GM21447 (cell line): ENCODE measurements at regions not wholly inside any gene's neighbourhood (a gene's known extent, or its start where the extent isn't known, plus 50 kb on each side); places are given as distances from the start of the nearest gene placed in this dataset.
A peak's percentile ranks its signal among the peaks of the same experiment; 100 is the strongest.
"Not testable (repeated sequence)": the region's sequence is repeated elsewhere in the genome, so short reads cannot be mapped to it uniquely, and the experiment has no call there.

Experiments
- ATAC-seq: cut with Tn5 transposase; IDR thresholded peaks from one replicate; pipeline ENCODE4 v1.9.1; 2021; ENCODE audit not compliant: unreplicated experiment

DNA sequence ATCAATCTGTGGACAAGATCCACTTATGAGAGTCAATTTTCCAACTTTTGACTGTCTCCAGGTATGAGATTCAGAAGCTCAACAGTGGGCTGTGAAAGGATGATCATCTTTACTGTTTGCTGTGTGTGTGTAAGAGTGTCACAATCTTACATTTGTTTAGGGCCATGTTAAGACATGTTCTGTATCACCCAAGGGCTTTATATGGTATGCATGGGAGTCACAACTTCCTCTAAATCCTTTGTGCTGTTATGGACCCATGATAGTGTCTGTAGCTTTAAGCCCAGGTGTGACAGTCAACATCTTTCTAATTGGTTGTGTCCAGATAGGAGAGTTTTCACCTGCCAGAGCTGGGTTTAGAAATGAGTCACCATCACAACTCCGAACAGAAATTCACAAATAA lies 70.2 kb downstream of the ZNF726 start:
- ATAC-seq, result not testable (repeated sequence)

DNA sequence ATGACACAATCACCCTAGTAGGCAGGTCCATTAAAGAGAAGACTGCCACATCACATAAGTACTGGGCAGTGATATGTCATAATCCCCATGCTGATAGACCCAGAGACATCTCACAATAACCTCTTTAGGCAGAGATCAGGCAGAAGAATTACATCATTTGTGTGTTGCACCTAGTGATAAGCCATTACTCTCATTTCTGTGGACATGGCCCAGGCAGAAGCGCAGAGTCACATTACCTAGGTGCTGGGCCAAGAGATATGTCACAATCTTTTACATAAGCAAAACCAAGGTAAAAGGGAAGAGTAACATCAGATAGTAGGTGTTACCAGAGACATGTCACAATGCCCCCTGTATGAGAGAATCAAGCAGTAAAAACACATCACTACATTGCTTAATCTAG lies 71.9 kb downstream of the ZNF726 start:
- ATAC-seq, result no peak

DNA sequence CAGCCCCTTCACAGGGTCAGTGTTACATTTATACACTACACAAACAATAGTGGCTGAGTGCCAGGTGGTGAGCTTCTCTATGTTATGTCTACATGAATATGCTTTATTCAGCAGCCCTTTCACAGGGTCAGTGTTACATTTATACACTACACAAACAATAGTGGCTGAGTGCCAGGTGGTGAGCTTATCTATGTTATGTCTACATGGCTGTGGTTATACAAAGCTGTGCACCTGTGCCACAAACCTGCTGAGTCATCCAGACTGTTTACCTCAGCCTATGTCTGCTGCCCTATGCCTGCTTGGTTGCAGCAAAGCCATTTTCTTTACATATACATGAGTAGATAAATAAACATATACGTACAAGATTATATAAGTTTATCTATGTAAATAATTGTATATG lies 76.5 kb downstream of the ZNF726 start:
- no peak for ATAC-seq

DNA sequence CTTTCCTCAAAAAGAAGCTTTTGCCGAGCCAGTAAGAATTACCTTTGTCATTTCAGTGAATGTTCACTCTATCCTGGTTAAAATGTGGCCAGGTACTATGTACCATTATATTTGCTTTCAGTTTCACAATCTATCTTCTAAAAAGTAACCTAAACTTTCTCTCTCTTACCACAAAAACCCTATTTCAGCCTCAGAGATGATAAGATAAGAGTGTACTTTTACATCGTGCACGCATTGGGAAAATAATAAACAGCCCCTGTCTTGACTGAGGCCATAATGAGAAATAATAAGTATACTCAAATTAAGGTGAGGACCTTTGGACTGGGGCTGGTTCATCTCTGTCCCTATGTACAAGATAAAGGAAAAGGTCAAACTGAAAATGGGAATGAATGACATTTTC lies 77.7 kb downstream of the ZNF726 start:
- ATAC-seq, result no peak

DNA sequence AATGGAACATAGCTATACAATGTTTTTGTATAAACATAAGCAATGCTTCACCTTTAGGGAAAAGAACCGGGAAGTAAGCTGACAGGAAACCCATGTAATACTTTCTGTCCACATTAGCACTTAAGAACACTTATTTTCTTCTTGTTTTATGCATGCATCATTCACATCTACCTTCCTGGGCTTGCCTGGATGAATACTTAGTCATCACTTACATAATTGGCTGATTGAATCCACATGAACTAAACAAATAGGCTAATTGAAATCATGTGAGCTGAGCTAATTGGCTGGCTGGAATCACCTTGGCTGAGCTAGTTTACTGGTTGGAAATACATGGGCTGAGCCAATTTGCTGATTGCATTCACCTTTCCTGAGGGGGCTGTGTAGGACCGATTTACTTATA lies 78.8 kb downstream of the ZNF726 start:
- no peak for ATAC-seq

DNA sequence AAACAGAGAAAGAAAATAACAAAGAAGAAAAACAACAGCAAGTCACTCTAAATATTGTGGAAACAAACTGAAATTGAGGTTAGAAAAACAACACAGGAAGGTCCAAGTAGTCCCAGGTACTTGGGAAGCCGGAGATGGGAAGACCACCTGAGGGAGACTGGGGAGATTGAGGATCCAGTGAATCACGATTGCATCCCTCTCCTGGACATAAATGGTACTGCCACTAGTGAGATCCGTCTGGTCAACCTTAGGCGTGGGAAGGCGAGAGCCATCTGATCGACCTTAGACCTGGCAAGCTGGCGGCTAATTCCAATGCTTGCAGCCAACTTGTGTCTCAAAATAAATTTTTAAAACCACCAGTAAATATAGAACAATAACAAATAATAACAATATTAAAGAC lies 81.9 kb downstream of the ZNF726 start:
- ATAC-seq, result no peak

DNA sequence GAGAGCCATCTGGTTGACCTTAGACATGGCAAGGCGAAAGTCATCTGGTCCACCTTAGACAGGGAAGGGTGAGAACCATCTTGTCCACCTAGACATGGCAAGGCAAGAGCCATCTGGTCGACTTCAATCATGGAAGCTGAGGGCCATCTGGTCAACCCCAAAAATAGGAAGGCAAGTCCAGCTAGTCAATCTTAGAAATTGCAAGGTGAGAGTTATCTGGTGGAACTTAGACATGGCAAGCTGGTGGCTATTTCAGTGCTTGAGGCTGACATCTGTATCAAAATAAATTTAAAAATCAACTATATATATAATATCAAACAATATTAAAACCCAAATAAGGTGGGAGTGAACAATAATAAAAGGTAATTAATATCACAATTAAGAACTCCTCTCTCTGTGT lies 83.9 kb downstream of the ZNF726 start:
- no peak for ATAC-seq

DNA sequence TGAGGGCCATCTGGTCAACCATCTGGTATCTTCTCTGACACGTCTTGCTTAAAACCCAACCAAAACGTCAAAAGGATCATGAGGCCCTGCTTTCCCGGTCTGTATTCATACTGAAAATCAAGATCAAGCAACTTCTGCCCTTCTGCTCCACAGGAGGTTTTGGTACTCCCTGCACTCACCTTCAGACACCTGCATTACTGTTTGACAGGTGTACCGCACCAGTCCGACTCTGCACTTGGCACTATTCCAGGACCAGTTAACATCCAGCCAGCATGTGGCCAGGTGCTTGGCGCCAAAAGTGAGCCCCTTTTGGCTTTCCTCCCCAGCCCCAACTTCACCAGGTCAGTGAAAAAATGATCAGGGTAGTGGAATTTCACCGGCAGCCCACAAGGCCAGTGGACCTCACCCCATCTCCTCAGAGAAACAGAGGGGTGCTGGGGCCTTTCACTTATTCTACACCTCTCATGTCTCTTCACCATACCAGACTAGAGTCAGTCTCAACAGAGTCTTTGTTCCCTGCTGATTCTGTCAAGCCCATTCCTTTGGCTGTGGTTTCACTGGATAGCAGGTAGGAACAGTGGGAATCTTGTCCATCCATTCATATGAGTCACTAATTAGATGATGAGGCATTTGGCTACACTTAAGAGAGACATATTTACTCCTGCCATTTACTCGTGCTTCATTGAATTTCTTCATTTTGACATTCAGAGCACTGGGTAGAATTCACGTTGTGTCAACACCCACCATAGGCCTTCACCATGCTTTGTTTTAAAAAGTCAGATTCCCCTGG lies 85.3 kb downstream of the ZNF726 start:
- ATAC-seq, result no peak

DNA sequence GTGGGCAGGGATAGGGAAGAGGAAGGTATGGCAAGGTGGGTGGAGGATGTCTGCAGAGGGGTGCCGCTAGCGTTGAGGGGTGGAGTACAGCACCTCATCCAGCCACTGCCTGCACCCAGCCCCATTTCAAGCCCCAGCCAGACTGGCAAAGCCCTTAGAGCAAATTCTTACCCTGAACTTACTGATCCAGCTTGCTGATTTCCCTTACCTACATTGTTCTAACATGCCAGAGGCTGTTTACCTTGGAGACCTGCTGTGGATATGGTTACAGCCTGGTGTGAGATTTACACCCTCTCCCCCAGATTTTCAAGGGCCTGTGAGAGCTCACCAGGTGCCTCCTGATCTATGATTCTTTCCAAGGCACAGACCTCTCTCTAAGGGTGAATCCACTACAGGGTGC lies 86.0 kb downstream of the ZNF726 start:
- ATAC-seq, result no peak

DNA sequence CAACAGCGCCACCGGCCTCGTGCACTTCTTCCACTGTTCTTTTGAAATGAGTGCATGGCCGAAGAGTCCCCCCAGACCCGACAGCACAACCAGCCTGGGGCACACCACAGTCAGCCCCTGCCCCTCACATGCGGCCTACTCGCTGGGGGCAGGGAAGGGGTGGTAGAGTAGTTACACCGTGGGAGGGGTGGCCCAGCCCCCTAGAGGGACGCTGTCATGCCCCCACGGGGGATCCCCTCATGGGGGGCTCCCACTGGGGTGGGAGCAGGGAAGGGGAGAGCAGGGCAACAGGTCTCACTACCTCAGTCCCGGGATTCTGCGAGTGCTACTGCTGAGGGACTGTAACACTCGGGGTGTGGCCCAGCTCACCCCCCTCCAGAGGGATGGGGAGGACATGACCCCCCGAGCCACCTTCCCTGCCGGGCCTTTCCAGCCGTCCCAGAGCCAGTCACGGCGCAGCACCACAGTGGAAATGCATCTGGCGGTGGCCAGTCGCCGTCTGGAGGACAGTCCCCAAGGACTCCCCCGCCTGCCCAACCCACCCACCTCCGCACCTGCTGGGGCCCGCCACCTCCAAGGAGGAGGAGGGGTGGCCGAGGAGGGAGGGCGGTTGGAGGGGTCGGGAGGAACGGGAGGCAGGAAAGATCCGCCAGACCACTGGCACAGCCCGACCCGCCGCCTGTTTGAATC lies 84.6 kb upstream of the ZNF254 start:
- no peak for ATAC-seq

DNA sequence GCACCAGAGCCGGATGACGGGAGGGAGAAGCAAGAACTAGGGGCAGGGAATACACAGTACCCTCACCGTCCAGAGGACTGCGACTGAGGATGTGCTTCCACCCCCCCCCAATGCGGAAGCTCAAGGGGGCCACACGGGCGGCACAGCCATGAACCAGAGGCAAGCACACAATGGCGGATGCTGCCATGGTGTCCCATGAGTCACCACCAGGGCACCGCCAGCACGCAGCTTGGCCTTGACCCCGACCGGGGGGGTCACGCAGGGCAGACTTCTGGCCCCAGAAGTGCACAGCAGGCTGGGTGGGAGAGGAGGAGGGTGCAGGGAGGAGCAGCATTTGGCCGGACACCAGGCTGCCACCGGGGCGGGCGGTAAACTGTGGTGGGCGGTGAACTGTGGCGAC lies 83.5 kb upstream of the ZNF254 start:
- no peak for ATAC-seq

DNA sequence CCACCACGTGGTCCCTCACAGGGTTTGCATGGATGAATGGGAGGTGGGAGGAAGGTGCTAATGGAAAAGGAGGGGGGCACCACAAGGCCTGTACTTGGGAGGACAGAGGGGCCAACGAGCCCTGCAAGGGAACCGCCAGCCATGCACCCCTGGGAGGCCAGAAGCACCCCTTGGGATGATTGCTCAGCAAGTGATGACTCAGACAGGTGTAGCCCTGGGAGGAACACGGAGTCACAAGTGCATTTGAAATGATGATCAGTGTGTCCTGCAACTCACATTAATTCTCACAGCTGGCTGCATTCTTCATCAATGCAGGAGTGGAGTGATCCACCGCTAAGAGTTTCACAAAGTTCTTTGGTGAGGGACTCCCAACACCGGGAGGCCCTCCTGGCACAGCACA lies 82.8 kb upstream of the ZNF254 start:
- ATAC-seq, result no peak

DNA sequence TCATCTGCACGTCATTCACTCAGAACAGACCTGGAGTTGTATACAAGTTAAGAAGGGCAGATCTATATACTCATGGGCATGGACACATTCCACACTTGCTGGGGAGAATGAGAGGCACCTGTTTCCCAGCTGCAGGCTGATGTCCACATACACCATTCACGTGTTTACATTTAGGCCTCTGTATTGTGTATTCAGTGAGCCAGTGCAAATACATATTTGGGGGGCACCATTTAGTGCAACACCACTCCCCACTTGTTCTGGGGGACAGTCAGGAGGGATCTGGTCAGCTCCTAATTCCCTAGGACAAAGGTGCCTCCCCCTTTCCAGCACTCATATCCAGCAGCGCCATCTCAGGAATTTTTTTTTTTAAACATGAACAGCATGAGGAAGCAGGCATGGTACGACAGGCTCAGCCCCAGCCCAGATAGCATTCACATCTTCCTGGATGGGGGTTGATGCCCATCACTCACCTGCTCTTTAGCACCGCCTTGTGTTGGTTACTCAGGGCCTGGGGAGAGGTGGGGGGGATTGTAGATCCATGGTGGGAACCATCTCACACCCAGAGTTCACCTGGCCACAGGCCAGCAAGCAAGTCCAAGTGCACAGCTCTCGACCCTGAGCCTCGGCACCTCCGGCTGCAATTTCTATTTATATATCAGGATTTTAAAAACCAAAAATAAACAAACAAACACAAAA lies 56.9 kb upstream of the ZNF254 start:
- no peak for ATAC-seq

DNA sequence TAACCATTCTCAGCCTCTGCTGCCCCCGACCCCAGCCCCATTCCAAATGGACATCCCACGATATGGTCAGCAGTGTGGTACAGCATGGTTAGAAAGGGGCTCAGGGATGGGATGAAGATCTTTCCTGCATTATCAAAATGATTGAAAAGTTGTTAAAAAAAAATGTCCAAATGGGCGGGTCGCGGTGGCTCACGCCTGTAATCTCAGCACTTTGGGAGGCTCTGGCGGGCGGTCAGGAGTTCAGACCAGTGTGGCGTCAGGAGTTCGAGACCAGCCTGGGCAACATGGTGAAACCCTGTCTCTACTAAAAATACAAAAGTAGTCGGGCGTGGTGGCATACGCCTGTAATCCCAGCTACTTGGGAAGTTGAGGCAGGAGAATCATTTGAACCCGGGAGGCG lies 54.3 kb upstream of the ZNF254 start:
- ATAC-seq, result no peak

DNA sequence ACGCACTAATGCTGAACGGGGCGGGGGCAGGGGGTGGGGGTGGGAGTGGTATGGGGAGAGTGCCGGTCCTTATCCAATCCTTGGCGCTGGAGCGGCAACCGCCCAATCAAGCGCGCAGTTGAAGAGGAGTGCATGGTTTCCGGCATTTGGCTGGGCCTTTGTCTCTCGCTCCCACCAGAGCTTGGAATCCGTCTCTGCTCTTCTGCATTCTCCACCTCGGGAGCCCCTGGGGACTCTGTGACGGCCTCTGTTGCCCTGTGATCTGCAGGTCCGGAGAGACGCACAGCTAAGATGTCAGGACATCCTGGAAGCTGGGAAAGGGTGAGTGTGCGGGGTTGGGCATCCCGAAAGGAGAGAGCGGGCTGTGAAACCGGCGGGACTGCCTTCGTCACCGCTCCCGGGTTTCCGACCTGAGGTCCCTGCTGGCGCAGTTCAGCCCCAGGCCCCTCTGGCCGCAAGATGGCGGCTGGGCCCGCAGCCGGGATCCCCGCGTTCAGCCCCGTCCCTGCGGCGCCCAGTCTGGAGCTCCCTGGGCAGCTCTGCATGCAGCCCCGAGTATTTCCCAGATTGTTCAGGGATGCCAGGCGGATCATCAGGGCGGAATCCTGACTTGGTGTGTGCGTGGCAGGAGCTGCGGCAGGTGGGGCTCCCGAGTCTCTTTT lies 53.6 kb upstream of the ZNF254 start:
- peak; percentile 95 for ATAC-seq

DNA sequence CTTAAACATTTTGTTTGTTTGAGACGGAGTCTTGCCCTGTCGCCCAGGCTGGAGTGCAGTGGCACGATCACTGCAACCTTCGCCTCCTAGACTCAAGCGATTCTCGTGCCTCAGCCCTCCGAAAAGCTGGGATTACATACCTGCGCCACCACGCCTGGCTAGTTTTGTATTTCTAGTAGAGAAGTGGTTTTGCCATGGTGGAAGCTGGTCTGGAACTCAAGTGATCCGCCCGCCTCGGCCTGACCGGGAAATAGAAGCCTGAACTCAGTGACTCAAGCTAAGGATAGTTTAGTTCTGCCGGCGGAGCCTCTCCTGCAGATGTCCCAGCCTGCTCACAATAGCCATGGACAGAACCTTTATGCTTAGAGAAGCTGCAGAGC lies 53.0 kb upstream of the ZNF254 start:
- ATAC-seq, result peak; percentile 35

DNA sequence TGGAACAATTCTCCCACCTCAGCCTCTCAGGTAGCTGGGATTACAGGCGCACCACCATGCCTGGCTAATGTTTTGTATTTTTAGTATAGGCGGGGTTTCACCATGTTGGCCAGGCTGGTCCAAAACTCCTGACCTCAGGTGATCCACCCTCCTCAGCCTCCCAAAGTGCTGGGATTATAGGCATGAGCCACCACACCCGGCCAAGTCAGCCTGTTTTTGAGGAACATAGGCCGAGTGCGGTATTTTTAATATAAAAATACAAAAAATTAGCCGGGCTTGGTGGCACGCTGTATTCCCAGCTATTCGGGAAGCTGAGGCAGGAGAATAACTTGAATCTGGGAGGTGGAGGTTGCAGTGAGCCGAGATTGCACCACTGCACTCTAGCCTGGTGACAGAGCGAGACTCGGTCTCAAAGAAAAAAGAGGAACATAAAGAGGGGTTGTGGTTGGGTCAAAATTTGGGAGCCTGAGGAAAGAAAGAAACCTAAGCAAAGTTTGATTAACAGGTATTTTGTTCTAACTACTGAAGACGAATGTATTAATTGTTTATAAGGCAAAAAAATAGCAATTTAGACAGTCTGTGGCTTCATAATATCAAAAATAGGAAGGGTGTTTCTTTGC lies 51.6 kb upstream of the ZNF254 start:
- ATAC-seq, result not testable (repeated sequence)
